ENCODE measurements at regions not wholly inside any gene's neighbourhood (a gene's known extent, or its start where the extent isn't known, plus 50 kb on each side); places are given as distances from the start of the nearest gene placed in this dataset.
A peak's percentile ranks its signal among the peaks of the same experiment; 100 is the strongest.

GRCh38 chr4:18180892-18181291 is 159.3 kb upstream of the LCORL start:
- H2BK5ac ChIP-seq (ENCODE audit: low read depth, low read length, poor library complexity): no peak overlapping the region
- H3K27ac ChIP-seq (ENCODE audit: low read depth, low read length): no peak overlapping the region
- no peak overlapping the region for H2BK120ac ChIP-seq (ENCODE audit: insufficient read depth, low read length, poor library complexity)
- no peak overlapping the region for H2AK5ac ChIP-seq (ENCODE audit: low read length)
- no peak overlapping the region for H3K14ac ChIP-seq (ENCODE audit: low read length)
- H2BK12ac ChIP-seq (ENCODE audit: low read length): no peak overlapping the region
- no peak overlapping the region for H2AFZ ChIP-seq (ENCODE audit: insufficient read depth, low read length, poor library complexity)
- no peak overlapping the region for H3K9ac ChIP-seq (ENCODE audit: low read length)
- H3K4me2 ChIP-seq (ENCODE audit: low read length): no peak overlapping the region
- no peaks in the 10 kb centered on the region for H3K79me2 ChIP-seq (ENCODE audit: control insufficient read depth, insufficient read depth, low read length, poor library complexity)
- H3K4me1 ChIP-seq (ENCODE audit: control insufficient read depth in 1 of 2, insufficient read depth in 2 of 2, low read length in 2 of 2): no peaks in the 10 kb centered on the region
- H3K4ac ChIP-seq (ENCODE audit: low read depth, low read length): no peak overlapping the region
- H3K36me3 ChIP-seq (ENCODE audit: control insufficient read depth in 1 of 2, insufficient read depth in 2 of 2, low read length in 2 of 2): no peaks in the 10 kb centered on the region
- no peaks in the 10 kb centered on the region for H3K79me1 ChIP-seq (ENCODE audit: low read length)
- no peak overlapping the region for H4K91ac ChIP-seq (ENCODE audit: low read depth, low read length)
- no peak overlapping the region for H3K23ac ChIP-seq (ENCODE audit: low read length)
- no peak overlapping the region for H3K4me3 ChIP-seq (ENCODE audit: low read depth, low read length)
- DNase-seq: no peak
- no peaks in the 10 kb centered on the region for H3K9me3 ChIP-seq (ENCODE audit: insufficient read depth, low read depth, low read length)
- no peak overlapping the region for H4K12ac ChIP-seq (ENCODE audit: low read depth, low read length)
- H3K18ac ChIP-seq (ENCODE audit: low read length): no peak overlapping the region
- no peak overlapping the region for H4K8ac ChIP-seq (ENCODE audit: low read depth, low read length)
- H3K27me3 ChIP-seq (ENCODE audit: insufficient read depth, low read length): no peaks in the 10 kb centered on the region

GRCh38 chr4:18180122-18180521 is 158.6 kb upstream of the LCORL start:
- no peak overlapping the region for H2BK12ac ChIP-seq (ENCODE audit: low read length)
- no peaks in the 10 kb centered on the region for H3K9me3 ChIP-seq (ENCODE audit: insufficient read depth, low read depth, low read length)
- no peak overlapping the region for H3K23ac ChIP-seq (ENCODE audit: low read length)
- no peaks in the 10 kb centered on the region for H3K36me3 ChIP-seq (ENCODE audit: control insufficient read depth in 1 of 2, insufficient read depth in 2 of 2, low read length in 2 of 2)
- H2BK5ac ChIP-seq (ENCODE audit: low read depth, low read length, poor library complexity): no peak overlapping the region
- no peaks in the 10 kb centered on the region for H3K4me1 ChIP-seq (ENCODE audit: control insufficient read depth in 1 of 2, insufficient read depth in 2 of 2, low read length in 2 of 2)
- no peak overlapping the region for H2BK120ac ChIP-seq (ENCODE audit: insufficient read depth, low read length, poor library complexity)
- no peak overlapping the region for H3K27ac ChIP-seq (ENCODE audit: low read depth, low read length)
- no peaks in the 10 kb centered on the region for H3K27me3 ChIP-seq (ENCODE audit: insufficient read depth, low read length)
- H3K9ac ChIP-seq (ENCODE audit: low read length): no peak overlapping the region
- no CpG with 5 or more reads among the region's 4 CpGs for WGBS (ENCODE audit: extremely low coverage, insufficient coverage, insufficient read length)
- H2AFZ ChIP-seq (ENCODE audit: insufficient read depth, low read length, poor library complexity): no peak overlapping the region
- no peak overlapping the region for H3K4me2 ChIP-seq (ENCODE audit: low read length)
- peak; percentile 50 to 89 for DNase-seq
- H3K14ac ChIP-seq (ENCODE audit: low read length): no peak overlapping the region
- no peak overlapping the region for H4K12ac ChIP-seq (ENCODE audit: low read depth, low read length)
- H3K4ac ChIP-seq (ENCODE audit: low read depth, low read length): no peak overlapping the region
- no peak overlapping the region for H4K91ac ChIP-seq (ENCODE audit: low read depth, low read length)
- no peak overlapping the region for H3K18ac ChIP-seq (ENCODE audit: low read length)
- no peak overlapping the region for H2AK5ac ChIP-seq (ENCODE audit: low read length)
- H3K4me3 ChIP-seq (ENCODE audit: low read depth, low read length): no peak overlapping the region
- H4K8ac ChIP-seq (ENCODE audit: low read depth, low read length): no peak overlapping the region
- H3K79me2 ChIP-seq (ENCODE audit: control insufficient read depth, insufficient read depth, low read length, poor library complexity): no peaks in the 10 kb centered on the region
- no peaks in the 10 kb centered on the region for H3K79me1 ChIP-seq (ENCODE audit: low read length)

- Histone ChIP-seq H4K12ac (ENCODE audit: low read depth, low read length) (no peak overlapping the region), H3K9ac (ENCODE audit: low read length) (no peak overlapping the region), H4K91ac (ENCODE audit: low read depth, low read length) (no peak overlapping the region), H2BK120ac (ENCODE audit: insufficient read depth, low read length, poor library complexity) (no peak overlapping the region), H3K27ac (ENCODE audit: low read depth, low read length) (no peak overlapping the region), H3K27me3 (ENCODE audit: insufficient read depth, low read length) (no peaks in the 10 kb centered on the region), H3K4me2 (ENCODE audit: low read length) (no peak overlapping the region), H3K79me2 (ENCODE audit: control insufficient read depth, insufficient read depth, low read length, poor library complexity) (no peaks in the 10 kb centered on the region), H4K8ac (ENCODE audit: low read depth, low read length) (no peak overlapping the region), H3K4me3 (ENCODE audit: low read depth, low read length) (no peak overlapping the region), H2BK12ac (ENCODE audit: low read length) (no peak overlapping the region), H2AFZ (ENCODE audit: insufficient read depth, low read length, poor library complexity) (no peak overlapping the region), H3K36me3 (ENCODE audit: control insufficient read depth in 1 of 2, insufficient read depth in 2 of 2, low read length in 2 of 2) (no peaks in the 10 kb centered on the region), H3K23ac (ENCODE audit: low read length) (no peak overlapping the region), H2BK5ac (ENCODE audit: low read depth, low read length, poor library complexity) (no peak overlapping the region), H3K18ac (ENCODE audit: low read length) (no peak overlapping the region), H2AK5ac (ENCODE audit: low read length) (no peak overlapping the region), H3K79me1 (ENCODE audit: low read length) (no peaks in the 10 kb centered on the region), H3K4ac (ENCODE audit: low read depth, low read length) (no peak overlapping the region), H3K4me1 (ENCODE audit: control insufficient read depth in 1 of 2, insufficient read depth in 2 of 2, low read length in 2 of 2) (no peaks in the 10 kb centered on the region), H3K9me3 (ENCODE audit: insufficient read depth, low read depth, low read length) (no peaks in the 10 kb centered on the region), H3K14ac (ENCODE audit: low read length) (no peak overlapping the region)
- DNase-seq: no peak
- WGBS (ENCODE audit: extremely low coverage, insufficient coverage, insufficient read length): no CpG with 5 or more reads among the region's 2 CpGs
Observed at GRCh38 chr4:18171896-18172295, 150.3 kb upstream of the LCORL start.

GRCh38 chr4:18167831-18168230 is 146.3 kb upstream of the LCORL start:
- Histone ChIP-seq H3K4ac (ENCODE audit: low read depth, low read length) (no peak overlapping the region), H4K91ac (ENCODE audit: low read depth, low read length) (no peak overlapping the region), H2AFZ (ENCODE audit: insufficient read depth, low read length, poor library complexity) (no peak overlapping the region), H3K27ac (ENCODE audit: low read depth, low read length) (no peak overlapping the region), H2AK5ac (ENCODE audit: low read length) (no peak overlapping the region), H2BK5ac (ENCODE audit: low read depth, low read length, poor library complexity) (no peak overlapping the region), H4K8ac (ENCODE audit: low read depth, low read length) (no peak overlapping the region), H3K9me3 (ENCODE audit: insufficient read depth, low read depth, low read length) (no peaks in the 10 kb centered on the region), H3K4me2 (ENCODE audit: low read length) (no peak overlapping the region), H4K12ac (ENCODE audit: low read depth, low read length) (no peak overlapping the region), H3K27me3 (ENCODE audit: insufficient read depth, low read length) (no peaks in the 10 kb centered on the region), H2BK12ac (ENCODE audit: low read length) (no peak overlapping the region), H3K4me3 (ENCODE audit: low read depth, low read length) (no peak overlapping the region), H2BK120ac (ENCODE audit: insufficient read depth, low read length, poor library complexity) (no peak overlapping the region), H3K23ac (ENCODE audit: low read length) (no peak overlapping the region), H3K79me2 (ENCODE audit: control insufficient read depth, insufficient read depth, low read length, poor library complexity) (no peaks in the 10 kb centered on the region), H3K36me3 (ENCODE audit: control insufficient read depth in 1 of 2, insufficient read depth in 2 of 2, low read length in 2 of 2) (no peaks in the 10 kb centered on the region), H3K9ac (ENCODE audit: low read length) (no peak overlapping the region), H3K4me1 (ENCODE audit: control insufficient read depth in 1 of 2, insufficient read depth in 2 of 2, low read length in 2 of 2) (no peaks in the 10 kb centered on the region), H3K18ac (ENCODE audit: low read length) (no peak overlapping the region), H3K79me1 (ENCODE audit: low read length) (no peaks in the 10 kb centered on the region), H3K14ac (ENCODE audit: low read length) (no peak overlapping the region)
- WGBS (ENCODE audit: extremely low coverage, insufficient coverage, insufficient read length): no CpG with 5 or more reads among the region's 4 CpGs
- DNase-seq: no peak

GRCh38 chr4:18166925-18167324 is 145.4 kb upstream of the LCORL start:
- WGBS (ENCODE audit: extremely low coverage, insufficient coverage, insufficient read length): no CpG with 5 or more reads among the region's 3 CpGs
- no peaks in the 10 kb centered on the region for H3K36me3 ChIP-seq (ENCODE audit: control insufficient read depth in 1 of 2, insufficient read depth in 2 of 2, low read length in 2 of 2)

More at GRCh38 chr4:18166925-18167324, 145.4 kb upstream of the LCORL start:
- Histone ChIP-seq H2AFZ (ENCODE audit: insufficient read depth, low read length, poor library complexity) (no peak overlapping the region), H3K27ac (ENCODE audit: low read depth, low read length) (no peak overlapping the region), H3K18ac (ENCODE audit: low read length) (no peak overlapping the region), H2BK5ac (ENCODE audit: low read depth, low read length, poor library complexity) (no peak overlapping the region), H3K4me1 (ENCODE audit: control insufficient read depth in 1 of 2, insufficient read depth in 2 of 2, low read length in 2 of 2) (no peaks in the 10 kb centered on the region), H3K23ac (ENCODE audit: low read length) (no peak overlapping the region), H3K79me1 (ENCODE audit: low read length) (no peaks in the 10 kb centered on the region), H2BK12ac (ENCODE audit: low read length) (no peak overlapping the region), H3K4ac (ENCODE audit: low read depth, low read length) (no peak overlapping the region), H3K27me3 (ENCODE audit: insufficient read depth, low read length) (no peaks in the 10 kb centered on the region), H3K4me3 (ENCODE audit: low read depth, low read length) (no peak overlapping the region), H3K9me3 (ENCODE audit: insufficient read depth, low read depth, low read length) (no peaks in the 10 kb centered on the region), H3K4me2 (ENCODE audit: low read length) (no peak overlapping the region), H4K12ac (ENCODE audit: low read depth, low read length) (no peak overlapping the region), H3K14ac (ENCODE audit: low read length) (no peak overlapping the region), H2BK120ac (ENCODE audit: insufficient read depth, low read length, poor library complexity) (no peak overlapping the region), H3K9ac (ENCODE audit: low read length) (no peak overlapping the region), H3K79me2 (ENCODE audit: control insufficient read depth, insufficient read depth, low read length, poor library complexity) (no peaks in the 10 kb centered on the region), H2AK5ac (ENCODE audit: low read length) (no peak overlapping the region), H4K91ac (ENCODE audit: low read depth, low read length) (no peak overlapping the region), H4K8ac (ENCODE audit: low read depth, low read length) (no peak overlapping the region)
- DNase-seq: no peak
